Tibial artery (tissue), 4 donors: ENCODE measurements at regions not wholly inside any gene's neighbourhood (a gene's known extent, or its start where the extent isn't known, plus 50 kb on each side); places are given as distances from the start of the nearest gene placed in this dataset.

Source experiments
- DNase-seq, 2 donors: peaks; one replicate each; pipeline ENCODE4 v3.0.0-alpha.2; 2019
- H3K27ac ChIP-seq, 2 donors: fragments of 200-600 bp; sonication (generic) in 1 of 2; 1 replicate in 1 of 2; 2 replicates in 1 of 2; pipeline ENCODE4 v1.5.1; 2018 to 2019; ENCODE audit warnings: mild to moderate bottlenecking in 1 of 2
- H3K27me3 ChIP-seq, 2 donors: fragments of 200-600 bp; sonication (generic) in 1 of 2; one replicate each; pipeline versions ENCODE4 v1.5.1 to v1.6.0; 2016 to 2019
- H3K36me3 ChIP-seq, 3 donors: fragments of 200-600 bp; sonication (generic) in 2 of 3; one replicate each; pipeline ENCODE4 v1.5.1; 2016 to 2019; ENCODE audit warnings: mild to moderate bottlenecking in 2 of 3
- H3K4me1 ChIP-seq, 4 donors: fragments of 200-600 bp; sonication (generic) in 2 of 4; 1 replicate in 3 of 4; 2 replicates in 1 of 4; pipeline ENCODE4 v1.5.1; 2016 to 2019
- H3K4me3 ChIP-seq, 2 donors: fragments of 200-600 bp; sonication (generic) in 1 of 2; 1 replicate in 1 of 2; 2 replicates in 1 of 2; pipeline ENCODE4 v1.5.1; 2018 to 2019; ENCODE audit warnings: mild to moderate bottlenecking in 2 of 2
- H3K9me3 ChIP-seq, 3 donors: fragments of 200-600 bp; sonication (generic) in 1 of 3; one replicate each; pipeline ENCODE4 v1.5.1; 2016 to 2019
- intact Hi-C: fragments of 100-400 bp; cut with DNase I; formaldehyde crosslinking; loops from one replicate; pipeline ENCODE4 v1.15.0; 2023; ENCODE audit warnings: low total_unique reads
- TF ChIP-seq, protein P1 (sequence below), 2 experiments: fragments of 200-600 bp in 1 of 2; fragments of 450-650 bp in 1 of 2; IDR thresholded peaks; one replicate each; pipeline ENCODE4 v1.5.1; 2017 to 2019; ENCODE audit warnings: antibody characterized with exemption in 2 of 2, mild to moderate bottlenecking in 1 of 2, moderate library complexity in 1 of 2

DNA sequence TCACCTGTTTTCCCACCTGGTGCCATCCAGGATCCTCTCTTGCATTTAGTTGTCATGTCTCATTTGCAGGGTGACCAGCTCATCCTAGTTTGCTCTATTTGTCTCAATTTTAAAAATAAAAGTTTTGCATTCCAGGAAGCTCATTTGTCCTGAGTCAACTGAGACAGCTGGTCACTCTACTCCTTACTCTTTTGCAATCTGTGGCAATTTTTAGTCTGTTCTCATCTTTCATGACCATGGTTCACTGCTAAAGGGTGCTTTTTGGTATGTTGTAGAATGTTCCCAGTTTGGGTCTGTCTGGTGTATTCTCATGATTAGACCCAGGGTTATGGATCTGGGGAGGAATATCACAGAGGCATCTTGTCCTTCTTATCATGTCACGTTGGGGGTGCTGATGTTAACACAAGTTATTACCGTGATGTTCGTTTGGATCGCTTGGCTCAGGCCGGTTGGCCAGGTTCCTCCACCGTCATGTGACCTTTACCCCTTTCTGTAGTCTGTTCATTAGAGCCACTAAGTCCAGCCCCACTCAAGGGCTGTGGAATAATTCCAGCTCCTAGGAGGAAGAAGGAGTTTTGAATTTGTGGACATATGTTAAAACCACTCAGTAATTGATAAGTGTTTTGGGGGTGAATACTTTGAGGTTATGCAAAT, 103.3 kb upstream of the IGFBP3 start:
- no peak for DNase-seq
- no peaks in the 10 kb centered on the region for H3K4me1 ChIP-seq
- TF ChIP-seq, protein P1, sequence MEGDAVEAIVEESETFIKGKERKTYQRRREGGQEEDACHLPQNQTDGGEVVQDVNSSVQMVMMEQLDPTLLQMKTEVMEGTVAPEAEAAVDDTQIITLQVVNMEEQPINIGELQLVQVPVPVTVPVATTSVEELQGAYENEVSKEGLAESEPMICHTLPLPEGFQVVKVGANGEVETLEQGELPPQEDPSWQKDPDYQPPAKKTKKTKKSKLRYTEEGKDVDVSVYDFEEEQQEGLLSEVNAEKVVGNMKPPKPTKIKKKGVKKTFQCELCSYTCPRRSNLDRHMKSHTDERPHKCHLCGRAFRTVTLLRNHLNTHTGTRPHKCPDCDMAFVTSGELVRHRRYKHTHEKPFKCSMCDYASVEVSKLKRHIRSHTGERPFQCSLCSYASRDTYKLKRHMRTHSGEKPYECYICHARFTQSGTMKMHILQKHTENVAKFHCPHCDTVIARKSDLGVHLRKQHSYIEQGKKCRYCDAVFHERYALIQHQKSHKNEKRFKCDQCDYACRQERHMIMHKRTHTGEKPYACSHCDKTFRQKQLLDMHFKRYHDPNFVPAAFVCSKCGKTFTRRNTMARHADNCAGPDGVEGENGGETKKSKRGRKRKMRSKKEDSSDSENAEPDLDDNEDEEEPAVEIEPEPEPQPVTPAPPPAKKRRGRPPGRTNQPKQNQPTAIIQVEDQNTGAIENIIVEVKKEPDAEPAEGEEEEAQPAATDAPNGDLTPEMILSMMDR (IDR thresholded peaks at IDR 0.05) = no peak
- no peaks in the 10 kb centered on the region for H3K36me3 ChIP-seq
- intact Hi-C loops = no loop called here
- no peak overlapping the region for H3K27ac ChIP-seq
- H3K4me3 ChIP-seq = no peak overlapping the region
- H3K9me3 ChIP-seq = no peaks in the 10 kb centered on the region
- no peaks in the 10 kb centered on the region for H3K27me3 ChIP-seq

DNA sequence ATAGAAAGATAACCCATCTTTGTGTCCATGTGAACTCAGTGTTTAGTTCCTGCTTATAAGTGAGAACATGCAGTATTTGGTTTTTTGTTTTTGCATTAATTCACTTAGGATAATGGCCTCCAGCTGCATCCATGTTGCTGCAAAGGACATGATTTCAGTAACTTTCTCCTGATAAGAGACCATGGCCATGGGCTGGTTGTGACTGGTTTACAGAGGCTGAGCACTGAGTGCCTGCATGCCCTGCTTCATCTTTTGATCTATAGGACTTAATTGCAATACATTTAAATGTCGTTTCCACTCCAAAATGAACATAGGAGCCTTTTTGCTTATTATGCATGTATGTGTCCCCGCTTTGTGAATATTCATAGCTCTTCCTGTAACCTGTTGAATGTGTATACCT, 101.3 kb upstream of the IGFBP3 start:
- Histone ChIP-seq H3K9me3 (no peaks in the 10 kb centered on the region), H3K4me3 (no peak overlapping the region), H3K36me3 (no peaks in the 10 kb centered on the region), H3K4me1 (no peaks in the 10 kb centered on the region), H3K27me3 (no peaks in the 10 kb centered on the region), H3K27ac (no peak overlapping the region)
- TF ChIP-seq, protein P1 (IDR thresholded peaks at IDR 0.05) = no peak
- no peak for DNase-seq
- intact Hi-C loops = no loop called here

DNA sequence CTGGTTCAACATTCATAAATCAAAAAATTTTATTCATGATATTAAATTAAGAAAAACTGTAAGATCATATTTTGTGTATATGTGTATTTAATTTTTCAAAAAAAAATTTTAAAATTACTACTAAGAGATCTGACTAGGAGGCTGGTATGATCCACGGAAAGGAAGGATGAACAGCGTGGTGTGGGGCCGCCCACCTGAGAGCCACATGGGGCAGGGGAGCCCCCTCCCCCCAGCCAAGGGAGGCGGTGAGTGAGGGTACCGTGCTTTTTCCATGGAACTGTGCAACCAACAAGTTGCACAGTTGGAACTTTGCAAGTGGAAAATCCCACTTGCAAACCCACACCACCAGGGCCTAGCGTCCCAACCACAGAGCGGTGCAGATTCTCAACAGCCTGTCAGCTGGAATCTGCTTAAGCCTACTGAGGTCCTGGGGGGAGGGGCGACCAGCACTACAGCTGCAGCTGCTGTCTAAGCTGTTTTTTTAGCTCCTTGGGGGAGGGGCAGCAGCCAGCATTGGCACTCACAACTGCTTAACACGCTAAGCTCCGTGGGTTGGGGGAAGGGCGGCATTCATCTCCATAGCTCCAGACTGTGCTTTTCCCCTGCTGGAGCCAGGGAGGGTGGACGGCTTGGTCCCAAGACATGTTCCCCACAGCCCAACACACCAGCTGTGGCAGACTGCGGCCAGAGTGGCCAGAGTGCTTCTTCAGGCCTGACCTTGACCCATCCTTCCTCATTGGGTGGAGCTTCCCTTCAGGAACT, 94.2 kb upstream of the IGFBP3 start:
- H3K27ac ChIP-seq = no peak overlapping the region
- DNase-seq = no peak
- H3K4me3 ChIP-seq = no peak overlapping the region
- no peaks in the 10 kb centered on the region for H3K27me3 ChIP-seq
- TF ChIP-seq, protein P1 (IDR thresholded peaks at IDR 0.05) = no peak
- intact Hi-C loops = no loop called here
- H3K4me1 ChIP-seq = no peaks in the 10 kb centered on the region
- no peaks in the 10 kb centered on the region for H3K36me3 ChIP-seq
- no peaks in the 10 kb centered on the region for H3K9me3 ChIP-seq

DNA sequence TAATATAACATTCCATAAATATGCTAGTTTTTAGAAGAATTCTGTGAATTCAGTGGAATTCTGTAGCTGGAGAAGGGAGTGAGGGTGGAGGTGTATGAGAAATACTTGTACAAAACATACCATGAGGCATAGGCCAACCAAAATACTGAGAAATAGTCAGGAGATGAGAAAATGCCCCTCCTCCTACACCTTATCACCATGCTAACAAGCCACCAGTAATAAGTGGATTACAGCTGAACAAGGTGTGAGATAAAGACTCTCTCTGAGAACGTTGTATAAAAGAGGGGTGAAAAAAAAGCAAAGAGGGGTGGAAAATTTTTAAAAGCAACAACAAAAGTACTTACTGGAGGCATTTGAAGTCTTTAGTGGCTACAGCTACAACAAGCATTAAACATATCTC, 90.4 kb upstream of the IGFBP3 start:
- H3K36me3 ChIP-seq = no peaks in the 10 kb centered on the region
- intact Hi-C loops = no loop called here
- H3K4me1 ChIP-seq = peaks cover 0 to 9% (median 2%) of the 10 kb centered on the region in 4 donors
- no peak for DNase-seq
- no peak overlapping the region for H3K27ac ChIP-seq
- H3K9me3 ChIP-seq = no peaks in the 10 kb centered on the region
- H3K27me3 ChIP-seq = no peaks in the 10 kb centered on the region
- TF ChIP-seq, protein P1 (IDR thresholded peaks at IDR 0.05) = no peak
- H3K4me3 ChIP-seq = no peak overlapping the region

DNA sequence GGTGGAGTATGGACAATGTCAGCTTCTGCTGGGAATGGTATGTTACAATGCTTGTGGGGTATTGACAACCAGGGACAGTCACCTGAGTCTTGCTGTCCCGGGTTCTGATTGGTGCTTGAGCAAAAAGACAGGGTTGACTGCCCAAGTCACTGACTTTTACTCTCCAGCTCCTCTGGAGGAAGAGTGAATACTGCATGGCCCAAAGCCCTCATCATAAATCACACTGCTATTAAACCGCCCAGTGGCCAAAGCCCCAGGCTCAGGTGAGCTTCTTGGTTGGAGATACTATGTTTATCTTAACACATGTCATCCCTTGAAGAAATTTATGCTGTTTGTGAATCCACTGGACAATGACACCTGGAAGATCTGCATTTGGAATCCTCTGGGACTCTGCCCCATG, 90.0 kb upstream of the IGFBP3 start:
- Histone ChIP-seq H3K27ac (no peak overlapping the region), H3K4me1 (peaks cover 0 to 9% (median 2%) of the 10 kb centered on the region in 4 donors), H3K36me3 (no peaks in the 10 kb centered on the region), H3K9me3 (no peaks in the 10 kb centered on the region), H3K27me3 (no peaks in the 10 kb centered on the region), H3K4me3 (no peak overlapping the region)
- no peak for DNase-seq
- TF ChIP-seq, protein P1 (IDR thresholded peaks at IDR 0.05) = no peak
- intact Hi-C loops = no loop called here
